Spleen (tissue), 11 donors: ENCODE measurements at regions not wholly inside any gene's neighbourhood (a gene's known extent, or its start where the extent isn't known, plus 50 kb on each side); places are given as distances from the start of the nearest gene placed in this dataset.

Source experiments
- DNase-seq: peaks from one replicate; pipeline ENCODE4 v3.0.0-alpha.2; 2020
- H3K27ac ChIP-seq, 8 donors: fragments of 200-600 bp; sonication (generic) in 7 of 8; 1 replicate in 4 of 8; 2 replicates in 4 of 8; pipeline versions ENCODE4 v1.5.0 to v1.8.0; 2016 to 2021; ENCODE audit warnings: inconsistent platforms in 4 of 8, mild to moderate bottlenecking in 4 of 8, moderate library complexity in 1 of 8
- H3K27me3 ChIP-seq, 7 donors: fragments of 200-600 bp; sonication (generic) in 6 of 7; replicated peaks in 1 of 7; 1 replicate in 4 of 7; 2 replicates in 3 of 7; pipeline versions ENCODE4 v1.5.0 to v1.8.0; 2016 to 2021; ENCODE audit warnings: inconsistent platforms in 3 of 7, mild to moderate bottlenecking in 1 of 7
- H3K36me3 ChIP-seq, 6 donors: fragments of 200-600 bp; sonication (generic) in 5 of 6; 1 replicate in 4 of 6; 2 replicates in 2 of 6; pipeline versions ENCODE4 v1.5.0 to v1.8.0; 2016 to 2021; ENCODE audit warnings: inconsistent platforms in 2 of 6
- H3K4me1 ChIP-seq, 6 donors: fragments of 200-600 bp; sonication (generic) in 5 of 6; 1 replicate in 3 of 6; 2 replicates in 3 of 6; pipeline versions ENCODE4 v1.5.0 to v1.8.0; 2016 to 2021; ENCODE audit warnings: inconsistent platforms in 3 of 6
- H3K4me3 ChIP-seq, 8 donors: fragments of 200-600 bp; sonication (generic) in 7 of 8; 1 replicate in 4 of 8; 2 replicates in 4 of 8; pipeline versions ENCODE4 v1.5.0 to v1.8.0; 2016 to 2021; ENCODE audit warnings: inconsistent platforms in 4 of 8, mild to moderate bottlenecking in 4 of 8, moderate library complexity in 2 of 8
- H3K9me3 ChIP-seq, 8 donors: fragments of 200-600 bp; sonication (generic) in 7 of 8; 1 replicate in 4 of 8; 2 replicates in 4 of 8; pipeline versions ENCODE4 v1.5.0 to v1.8.0; 2016 to 2021; ENCODE audit warnings: inconsistent platforms in 4 of 8
- CTCF ChIP-seq, 11 experiments: fragments of 200-600 bp in 7 of 11; fragments of 450-650 bp in 4 of 11; sonication (generic) in 4 of 11; IDR thresholded peaks in 8 of 11; conservative IDR thresholded peaks in 3 of 11; 1 replicate in 7 of 11; 2 replicates in 4 of 11; pipeline versions ENCODE4 v1.4.0 to v1.8.0; 2016 to 2021; ENCODE audit warnings: antibody characterized with exemption in 11 of 11, inconsistent platforms in 4 of 11, mild to moderate bottlenecking in 1 of 11
- POLR2A ChIP-seq, 3 donors: fragments of 450-650 bp; IDR thresholded peaks; one replicate each; pipeline ENCODE4 v1.5.1; 2017; ENCODE audit warnings: antibody characterized with exemption in 3 of 3, mild to moderate bottlenecking in 1 of 3
- POLR2AphosphoS5 ChIP-seq, 3 donors: sonication (generic); formaldehyde crosslinking; IDR thresholded peaks; one replicate each; pipeline ENCODE4 v1.5.1; 2017; ENCODE audit warnings: antibody characterized with exemption in 3 of 3
- WGBS, 5 donors: extraction: QIAGEN DNeasy Blood & Tissue Kit in 3 of 5; methylation state at CpG; one replicate each; pipeline versions ENCODE4 v1.1.5 to v1.1.7; 2013 to 2018; 5-methylcytosine and 5-hydroxymethylcytosine counted together
- intact Hi-C: fragments of 100-400 bp; cut with DNase I; formaldehyde crosslinking; loops from one replicate; pipeline ENCODE4 v1.15.0; 2023; ENCODE audit warnings: low total_unique reads
- donor health status: healthy with polysubstance abuse.
- donor health status: DM: no; HTN: no; CAD: no; lungs with moderate emphysema.
- donor health status: DM: no; HTN: no; CAD: no.
- donor health status: Bipolar disorder and iron deficiency.
- donor health status: healthy.
- donor health status: DM: no; HTN: no; CAD: no.
- donor health status: DM: yes; HTN: yes; CAD: no.

GRCh38 chr16:62462971-62463370, 426.7 kb upstream of the CDH8 start:
- H3K4me1 ChIP-seq = no peaks in the 10 kb centered on the region
- 70 to 91% (median 85%) methylated on average over 2 of the region's 2 CpGs for WGBS, 5 donors
- no peak for DNase-seq
- H3K27ac ChIP-seq = no peak overlapping the region
- no peaks in the 10 kb centered on the region for H3K36me3 ChIP-seq
- H3K9me3 ChIP-seq = peaks cover 0 to 66% (median 48%) of the 10 kb centered on the region in 8 donors
- H3K27me3 ChIP-seq = no peaks in the 10 kb centered on the region
- H3K4me3 ChIP-seq = no peak overlapping the region
- TF ChIP-seq POLR2A (IDR thresholded peaks at IDR 0.05) = no peak
- no peak for TF ChIP-seq CTCF (IDR thresholded peaks at IDR 0.05 in 8 of 11, conservative IDR thresholded peaks at IDR 0.05 in 3 of 11)
- no peak for TF ChIP-seq POLR2AphosphoS5 (IDR thresholded peaks at IDR 0.05)
- intact Hi-C loops = no loop called here

GRCh38 chr16:62450291-62450690, 414.1 kb upstream of the CDH8 start:
- Histone ChIP-seq H3K9me3 (peaks cover 0 to 25% (median 6%) of the 10 kb centered on the region in 8 donors), H3K27ac (no peak overlapping the region), H3K36me3 (no peaks in the 10 kb centered on the region), H3K4me3 (no peak overlapping the region), H3K4me1 (no peaks in the 10 kb centered on the region), H3K27me3 (no peaks in the 10 kb centered on the region)
- TF ChIP-seq POLR2AphosphoS5 (IDR thresholded peaks at IDR 0.05) = no peak
- no peak for TF ChIP-seq POLR2A (IDR thresholded peaks at IDR 0.05)
- 48 to 63% (median 56%) methylated on average over 5 of the region's 5 CpGs for WGBS, 5 donors
- no peak for DNase-seq
- intact Hi-C loops = no loop called here

GRCh38 chr16:62445909-62446308, 409.7 kb upstream of the CDH8 start:
- H3K27me3 ChIP-seq = no peaks in the 10 kb centered on the region
- 46 to 70% (median 53%) methylated on average over 2 of the region's 2 CpGs for WGBS, 5 donors
- no peak overlapping the region for H3K27ac ChIP-seq
- H3K4me3 ChIP-seq = no peak overlapping the region
- TF ChIP-seq POLR2A (IDR thresholded peaks at IDR 0.05) = no peak
- TF ChIP-seq POLR2AphosphoS5 (IDR thresholded peaks at IDR 0.05) = no peak
- no peak for DNase-seq
- no peaks in the 10 kb centered on the region for H3K36me3 ChIP-seq
- no peaks in the 10 kb centered on the region for H3K4me1 ChIP-seq
- intact Hi-C loops = no loop called here
- H3K9me3 ChIP-seq = peaks cover 0 to 52% (median 35%) of the 10 kb centered on the region in 8 donors

GRCh38 chr16:62424206-62424605, 388.0 kb upstream of the CDH8 start:
- Histone ChIP-seq H3K36me3 (no peaks in the 10 kb centered on the region), H3K9me3 (peaks cover 0 to 24% (median 0%) of the 10 kb centered on the region in 8 donors), H3K27ac (no peak overlapping the region), H3K4me1 (no peaks in the 10 kb centered on the region), H3K27me3 (no peaks in the 10 kb centered on the region), H3K4me3 (no peak overlapping the region)
- DNase-seq = no peak
- WGBS, 5 donors = 76 to 96% (median 85%) methylated on average over 4 of the region's 4 CpGs
- intact Hi-C loops = no loop called here
- no peak for TF ChIP-seq CTCF (IDR thresholded peaks at IDR 0.05 in 8 of 11, conservative IDR thresholded peaks at IDR 0.05 in 3 of 11)

- intact Hi-C loops = no loop called here
- DNase-seq = no peak
- no peaks in the 10 kb centered on the region for H3K36me3 ChIP-seq
- H3K4me3 ChIP-seq = no peak overlapping the region
- no peaks in the 10 kb centered on the region for H3K4me1 ChIP-seq
- 67 to 81% (median 73%) methylated on average over 23 of the region's 23 CpGs for WGBS, 5 donors
- no peak overlapping the region for H3K27ac ChIP-seq
- H3K27me3 ChIP-seq = no peaks in the 10 kb centered on the region
- peaks cover 0 to 36% (median 15%) of the 10 kb centered on the region in 8 donors for H3K9me3 ChIP-seq
- no peak for TF ChIP-seq CTCF (IDR thresholded peaks at IDR 0.05 in 8 of 11, conservative IDR thresholded peaks at IDR 0.05 in 3 of 11)
- no peak for TF ChIP-seq POLR2A (IDR thresholded peaks at IDR 0.05)
- TF ChIP-seq POLR2AphosphoS5 (IDR thresholded peaks at IDR 0.05) = no peak
Measured at GRCh38 chr16:62408760-62409159, 372.5 kb upstream of the CDH8 start.
